Activated T-cell treated with anti-CD3 and anti-CD28 coated beads, Interleukin-2, amount 50 U/mL, for 24 hours (primary cell): ENCODE measurements at regions not wholly inside any gene's neighbourhood (a gene's known extent, or its start where the extent isn't known, plus 50 kb on each side); places are given as distances from the start of the nearest gene placed in this dataset.
A peak's percentile ranks its signal among the peaks of the same experiment; 100 is the strongest.
"Not testable (repeated sequence)": the region's sequence is repeated elsewhere in the genome, so short reads cannot be mapped to it uniquely, and the experiment has no call there.

Source experiments
- DNase-seq: peaks from one replicate; pipeline ENCODE4 v3.0.0-alpha.2; 2020
- H3K27ac Mint-ChIP-seq: 2 replicates; pipeline ENCODE4 v1.8.0; 2020; ENCODE audit warnings: mild to moderate bottlenecking, mixed read lengths
- H3K27me3 Mint-ChIP-seq: 2 replicates; pipeline ENCODE4 v1.8.0; 2020; ENCODE audit warnings: mixed read lengths
- H3K36me3 Mint-ChIP-seq: 2 replicates; pipeline ENCODE4 v1.8.0; 2020; ENCODE audit warnings: low read depth, mixed read lengths
- H3K4me1 Mint-ChIP-seq: 2 replicates; pipeline ENCODE4 v1.8.0; 2020; ENCODE audit warnings: low read depth, mixed read lengths
- H3K4me3 Mint-ChIP-seq: 2 replicates; pipeline ENCODE4 v1.8.0; 2020; ENCODE audit warnings: mild to moderate bottlenecking, moderate library complexity, mixed read lengths
- H3K9me3 Mint-ChIP-seq: 2 replicates; pipeline ENCODE4 v1.8.0; 2020; ENCODE audit warnings: mixed read lengths

DNA sequence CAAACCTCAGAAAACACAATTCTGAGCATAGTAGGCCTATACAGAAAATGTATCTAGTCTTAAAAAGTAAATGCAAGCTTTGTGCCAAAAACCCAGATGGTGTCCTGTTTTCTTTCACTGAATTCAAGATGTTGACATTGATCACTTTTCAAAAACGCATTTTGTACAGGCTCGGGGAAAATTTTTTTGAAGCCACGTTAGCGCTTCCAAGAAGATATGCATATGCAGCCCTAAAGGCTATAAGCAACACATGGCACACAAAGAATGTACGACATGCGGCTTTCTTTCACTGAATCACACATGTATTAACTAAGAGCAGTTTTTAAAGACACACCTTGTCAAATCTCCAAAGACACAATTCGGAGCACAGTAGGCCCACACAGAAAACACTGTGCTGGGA, 115.4 kb downstream of the MRPL57 start:
- H3K27ac Mint-ChIP-seq: no peak overlapping the region
- no peaks in the 10 kb centered on the region for H3K27me3 Mint-ChIP-seq

DNA sequence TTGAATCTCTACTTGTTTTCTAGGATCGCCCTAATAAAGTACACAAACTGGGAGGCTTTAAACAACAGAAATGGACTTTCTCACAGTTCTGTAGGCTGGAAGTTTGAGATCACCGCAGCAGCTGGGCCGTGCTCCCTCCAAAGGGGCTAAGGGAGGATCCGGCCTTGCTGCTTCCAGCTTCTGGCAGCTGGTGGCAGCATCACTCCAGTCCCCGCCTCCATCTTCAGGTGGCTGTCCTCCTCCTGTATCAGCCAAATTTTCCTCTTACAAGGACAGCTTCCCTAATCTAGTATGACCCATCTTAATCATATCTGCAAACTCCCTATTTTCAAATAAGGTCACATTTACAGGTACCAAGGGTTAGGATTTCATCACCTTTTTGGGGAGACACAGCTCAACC, 120.5 kb downstream of the MRPL57 start:
- H3K9me3 Mint-ChIP-seq, H3K4me3 Mint-ChIP-seq, H3K27me3 Mint-ChIP-seq, H3K36me3 Mint-ChIP-seq: not testable (repeated sequence)
- DNase-seq: peak; percentile 53
- H3K4me1 Mint-ChIP-seq: peaks cover 24% of the 10 kb centered on the region
- peak overlapping the region; percentile 87 for H3K27ac Mint-ChIP-seq

More for the DNA sequence above, 115.4 kb downstream of the MRPL57 start:
- Mint-ChIP-seq H3K36me3 (no peaks in the 10 kb centered on the region), H3K9me3 (peaks cover 2% of the 10 kb centered on the region), H3K4me3 (no peak overlapping the region), H3K4me1 (peaks cover under 1% of the 10 kb centered on the region)
- no peak for DNase-seq

- H3K27ac Mint-ChIP-seq: peak overlapping the region; percentile 87
- H3K4me3 Mint-ChIP-seq: peak overlapping the region; percentile 91
- H3K9me3 Mint-ChIP-seq: no peaks in the 10 kb centered on the region
- peaks cover 9% of the 10 kb centered on the region for H3K36me3 Mint-ChIP-seq
- peaks cover 25% of the 10 kb centered on the region for H3K4me1 Mint-ChIP-seq
- no peak for DNase-seq
- no peaks in the 10 kb centered on the region for H3K27me3 Mint-ChIP-seq
Measured at GRCh38 chr13:21297447-21297846, 121.0 kb downstream of the MRPL57 start.

GRCh38 chr13:21297914-21298831, 121.7 kb downstream of the MRPL57 start:
- Mint-ChIP-seq H3K27me3 (no peaks in the 10 kb centered on the region), H3K27ac (peak overlapping the region; percentile 87), H3K9me3 (no peaks in the 10 kb centered on the region), H3K4me1 (peaks cover 30% of the 10 kb centered on the region), H3K36me3 (peaks cover 13% of the 10 kb centered on the region), H3K4me3 (peak overlapping the region; percentile 91)
- DNase-seq: peak; percentile 90

DNA sequence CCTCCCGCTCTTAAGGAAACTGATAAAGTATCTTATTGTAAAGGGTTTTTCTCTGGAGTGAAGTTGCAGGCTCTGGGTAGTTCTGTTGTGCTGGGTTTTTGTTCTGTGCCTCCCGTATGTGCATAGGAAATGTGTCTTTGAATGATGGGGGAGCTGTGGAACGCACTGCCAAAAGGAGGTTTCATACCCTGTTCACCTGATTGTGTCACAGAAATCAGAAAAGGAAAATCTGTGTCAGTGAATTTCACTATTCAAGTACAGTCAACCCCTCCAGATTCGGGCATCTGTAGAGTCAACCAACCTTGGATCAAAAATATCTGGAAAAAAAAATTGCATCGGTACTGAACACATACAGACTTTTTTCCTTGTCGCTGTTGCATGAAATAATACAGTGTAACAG, 127.8 kb downstream of the MRPL57 start:
- H3K4me3 Mint-ChIP-seq: no peak overlapping the region
- no peak for DNase-seq
- H3K9me3 Mint-ChIP-seq: no peaks in the 10 kb centered on the region
- peaks cover 24% of the 10 kb centered on the region for H3K4me1 Mint-ChIP-seq
- no peaks in the 10 kb centered on the region for H3K27me3 Mint-ChIP-seq
- H3K36me3 Mint-ChIP-seq: peaks cover 23% of the 10 kb centered on the region
- H3K27ac Mint-ChIP-seq: peak overlapping the region; percentile 76

DNA sequence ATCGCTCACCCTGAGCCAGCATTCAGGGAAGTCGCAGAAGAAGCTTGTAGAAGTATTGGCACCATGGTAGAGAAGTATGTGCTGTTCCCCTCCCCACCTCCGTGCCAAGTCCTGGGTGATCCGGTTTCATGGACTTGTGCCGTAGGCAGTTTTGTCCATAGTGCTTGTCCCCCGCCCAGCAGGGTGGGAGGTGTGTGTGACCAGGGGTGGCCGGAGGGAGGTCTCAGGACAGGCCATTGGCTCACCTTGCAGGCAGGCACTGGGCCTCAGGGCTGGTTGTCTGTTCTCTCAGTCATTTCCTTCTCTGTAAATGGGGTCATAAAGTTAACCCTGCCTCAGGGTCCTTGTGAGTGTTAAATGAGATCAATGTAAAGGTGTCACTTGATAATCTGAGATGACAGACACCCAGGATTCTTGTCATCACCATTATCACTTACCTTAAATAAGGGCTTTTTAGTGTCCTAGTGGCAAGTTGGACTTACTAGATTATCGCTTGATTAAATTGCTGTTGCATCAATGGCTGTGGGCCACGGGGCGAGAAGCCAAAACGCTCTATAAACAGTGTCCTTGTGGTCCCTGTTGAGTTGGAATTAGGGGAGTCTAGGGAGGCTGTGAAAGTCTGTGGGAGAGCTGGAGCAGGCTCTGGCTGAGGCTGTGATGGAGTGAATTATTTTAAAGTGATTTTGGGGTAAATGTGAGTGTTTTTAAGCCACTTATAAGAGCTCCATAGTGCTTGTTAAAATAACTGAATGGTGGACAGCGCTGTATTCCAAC, 130.0 kb downstream of the MRPL57 start:
- H3K27ac Mint-ChIP-seq, H3K9me3 Mint-ChIP-seq, H3K27me3 Mint-ChIP-seq, H3K4me3 Mint-ChIP-seq, DNase-seq: not testable (repeated sequence)
- Mint-ChIP-seq H3K4me1 (peaks cover 26% of the 10 kb centered on the region), H3K36me3 (peaks cover 23% of the 10 kb centered on the region)

GRCh38 chr13:21307158-21307557, 130.7 kb downstream of the MRPL57 start:
- H3K4me1 Mint-ChIP-seq: peaks cover 26% of the 10 kb centered on the region
- not testable (repeated sequence) for H3K27ac Mint-ChIP-seq, H3K9me3 Mint-ChIP-seq, DNase-seq, H3K4me3 Mint-ChIP-seq, H3K27me3 Mint-ChIP-seq
- H3K36me3 Mint-ChIP-seq: peaks cover 23% of the 10 kb centered on the region

GRCh38 chr13:21308906-21309305, 132.4 kb downstream of the MRPL57 start:
- Mint-ChIP-seq H3K4me1 (peaks cover 16% of the 10 kb centered on the region), H3K36me3 (peaks cover 12% of the 10 kb centered on the region)

GRCh38 chr13:21309542-21310172, 133.2 kb downstream of the MRPL57 start:
- Mint-ChIP-seq H3K36me3 (peaks cover 7% of the 10 kb centered on the region), H3K4me1 (peaks cover 8% of the 10 kb centered on the region), H3K27ac (no peak overlapping the region), H3K27me3 (no peaks in the 10 kb centered on the region), H3K4me3 (no peak overlapping the region), H3K9me3 (no peaks in the 10 kb centered on the region)
- DNase-seq: no peak

More at GRCh38 chr13:21308906-21309305, 132.4 kb downstream of the MRPL57 start:
- Mint-ChIP-seq H3K9me3 (no peaks in the 10 kb centered on the region), H3K4me3 (no peak overlapping the region), H3K27ac (no peak overlapping the region), H3K27me3 (no peaks in the 10 kb centered on the region)
- no peak for DNase-seq

- no peaks in the 10 kb centered on the region for H3K27me3 Mint-ChIP-seq
- no peak for DNase-seq
- no peaks in the 10 kb centered on the region for H3K9me3 Mint-ChIP-seq
- peaks cover 8% of the 10 kb centered on the region for H3K4me1 Mint-ChIP-seq
- peak overlapping the region; percentile 4 for H3K27ac Mint-ChIP-seq
- H3K36me3 Mint-ChIP-seq: peaks cover 7% of the 10 kb centered on the region
- H3K4me3 Mint-ChIP-seq: no peak overlapping the region
Measured at GRCh38 chr13:21310220-21310619, 133.8 kb downstream of the MRPL57 start.

DNA sequence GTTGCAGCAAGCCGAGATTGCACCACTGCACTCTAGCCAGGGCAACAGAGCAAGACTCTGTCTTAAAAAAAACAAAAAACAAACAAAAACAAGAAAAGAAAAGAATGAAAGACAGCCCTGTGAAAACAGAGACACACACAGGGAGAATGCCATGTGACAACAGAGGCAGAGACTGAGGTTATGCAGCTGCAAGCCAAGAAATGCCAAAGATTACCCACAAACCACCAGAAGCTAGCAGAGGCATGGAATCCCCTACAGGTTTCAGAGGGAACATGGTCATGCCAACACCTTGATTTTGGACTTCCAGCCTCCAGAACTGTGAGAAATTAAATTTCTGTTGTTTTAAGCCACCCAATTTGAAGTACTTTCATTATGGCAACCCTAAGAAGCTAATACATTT, 138.5 kb downstream of the MRPL57 start:
- H3K4me1 Mint-ChIP-seq: peaks cover 22% of the 10 kb centered on the region
- not testable (repeated sequence) for DNase-seq, H3K36me3 Mint-ChIP-seq, H3K27me3 Mint-ChIP-seq, H3K27ac Mint-ChIP-seq, H3K9me3 Mint-ChIP-seq, H3K4me3 Mint-ChIP-seq

DNA sequence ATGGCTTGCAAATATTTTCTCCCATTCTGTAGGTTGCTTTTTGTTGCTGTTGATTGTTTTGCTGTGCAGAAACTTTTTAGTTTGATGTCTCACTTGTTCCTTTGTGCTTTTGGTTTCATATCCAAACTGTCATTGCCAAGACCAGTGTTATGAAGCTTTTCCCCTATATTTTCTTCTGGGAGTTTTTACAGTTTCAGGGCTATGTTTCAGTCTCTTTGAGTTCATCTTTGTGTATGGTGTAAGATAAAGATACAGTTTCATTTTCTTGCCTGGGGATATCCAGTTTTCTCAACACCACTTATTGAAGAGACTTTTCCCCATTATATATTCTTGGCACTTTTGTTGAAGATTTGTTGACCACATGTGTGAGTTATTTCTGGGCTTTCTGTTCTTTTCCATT, 139.9 kb downstream of the MRPL57 start:
- Mint-ChIP-seq H3K27ac (peak overlapping the region; percentile 19), H3K4me3 (no peak overlapping the region), H3K36me3 (peaks cover 6% of the 10 kb centered on the region), H3K27me3 (no peaks in the 10 kb centered on the region), H3K9me3 (no peaks in the 10 kb centered on the region), H3K4me1 (peaks cover 13% of the 10 kb centered on the region)
- DNase-seq: no peak

- no peak for DNase-seq
- H3K27me3 Mint-ChIP-seq: no peaks in the 10 kb centered on the region
- H3K9me3 Mint-ChIP-seq: no peaks in the 10 kb centered on the region
- H3K27ac Mint-ChIP-seq: no peak overlapping the region
- H3K36me3 Mint-ChIP-seq: peaks cover 6% of the 10 kb centered on the region
- peaks cover 13% of the 10 kb centered on the region for H3K4me1 Mint-ChIP-seq
- peak overlapping the region; percentile 47 for H3K4me3 Mint-ChIP-seq
Measured at GRCh38 chr13:21318891-21319532, 140.1 kb downstream of the ZDHHC20 start.
